Erythroblast (primary cell): ENCODE measurements at regions not wholly inside any gene's neighbourhood (a gene's known extent, or its start where the extent isn't known, plus 50 kb on each side); places are given as distances from the start of the nearest gene placed in this dataset.

ENCODE experiments used
- GATA1 ChIP-seq: IDR thresholded peaks from 2 replicates; pipeline ENCODE4 v1.6.1; 2011; ENCODE audit warnings: low read depth, mild to moderate bottlenecking, control low read depth, low read length, moderate library complexity
- POLR2A ChIP-seq: IDR thresholded peaks from 2 replicates; pipeline ENCODE4 v1.6.1; 2011; ENCODE audit warnings: mild to moderate bottlenecking, low read length

GRCh38 chr15:96578393-96578792 is 247.9 kb downstream of the NR2F2 start:
- TF ChIP-seq POLR2A (no peak), GATA1 (no peak)
